ENCODE measurements at regions not wholly inside any gene's neighbourhood (a gene's known extent, or its start where the extent isn't known, plus 50 kb on each side); places are given as distances from the start of the nearest gene placed in this dataset.

- Histone ChIP-seq H3K4me1 (no peaks in the 10 kb centered on the region), H3K36me3 (no peaks in the 10 kb centered on the region), H3K27ac (no peak overlapping the region), H3K4me3 (no peak overlapping the region), H3K27me3 (no peaks in the 10 kb centered on the region), H3K9me3 (no peaks in the 10 kb centered on the region)
- intact Hi-C loops (cut with DNase I): no loop called here
- DNase-seq (no peak), ATAC-seq (no peak)
- WGBS, 2 donors: 85 to 92% methylated on average over 8 of the region's 8 CpGs
- no peak for TF ChIP-seq CTCF (IDR thresholded peaks at IDR 0.05)
These were observed 344.3 kb upstream of the CLINT1 start for GRCh38 chr5:158203261-158203660.

DNA sequence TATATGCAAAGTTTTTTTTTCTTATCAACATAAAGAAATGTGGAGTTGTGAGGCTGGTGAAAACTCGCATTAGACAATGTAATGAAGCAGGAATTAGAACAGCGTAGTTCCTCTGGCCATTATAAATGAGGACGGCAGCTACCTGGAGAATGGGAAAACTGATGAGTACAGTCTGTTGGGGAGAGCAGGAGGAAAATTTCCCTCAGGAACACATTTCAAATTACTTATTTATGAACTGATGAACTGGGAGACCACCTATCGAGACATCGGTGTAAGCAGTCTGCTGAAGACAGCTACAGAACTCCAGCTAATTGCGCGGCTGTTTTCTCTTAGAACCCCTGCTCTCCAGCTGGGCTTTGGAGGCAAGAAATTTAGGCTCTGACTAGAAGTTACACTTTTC is 343.9 kb upstream of the CLINT1 start:
- WGBS, 2 donors: 82 to 94% methylated on average over 7 of the region's 7 CpGs
- intact Hi-C loops (cut with DNase I): no loop called here
- Histone ChIP-seq H3K4me1 (no peaks in the 10 kb centered on the region), H3K27me3 (no peaks in the 10 kb centered on the region), H3K27ac (no peak overlapping the region), H3K4me3 (no peak overlapping the region), H3K36me3 (no peaks in the 10 kb centered on the region), H3K9me3 (no peaks in the 10 kb centered on the region)
- ATAC-seq (no peak), DNase-seq (no peak)
- TF ChIP-seq CTCF (IDR thresholded peaks at IDR 0.05): no peak

GRCh38 chr5:158200619-158201018 is 341.7 kb upstream of the CLINT1 start:
- 59 to 60% methylated on average over 4 of the region's 4 CpGs for WGBS, 2 donors
- DNase-seq (no peak), ATAC-seq (no peak)
- Histone ChIP-seq H3K27ac (no peak overlapping the region), H3K36me3 (no peaks in the 10 kb centered on the region), H3K27me3 (no peaks in the 10 kb centered on the region), H3K4me1 (no peaks in the 10 kb centered on the region), H3K9me3 (no peaks in the 10 kb centered on the region), H3K4me3 (no peak overlapping the region)
- intact Hi-C loops (cut with DNase I): no loop called here
- no peak for TF ChIP-seq CTCF (IDR thresholded peaks at IDR 0.05)

- intact Hi-C loops (cut with DNase I): loop anchor here in 1 of 10 donors (10.0 kb wide), 1 partner anchor 216 kb away; no protein-coding TSS in a partner anchor
- Histone ChIP-seq H3K27me3 (no peaks in the 10 kb centered on the region), H3K36me3 (no peaks in the 10 kb centered on the region), H3K27ac (no peak overlapping the region), H3K4me1 (peaks cover 0 to 11% (median 0%) of the 10 kb centered on the region in 9 donors), H3K9me3 (no peaks in the 10 kb centered on the region), H3K4me3 (no peak overlapping the region)
- ATAC-seq (no peak), DNase-seq (no peak)
- TF ChIP-seq CTCF (IDR thresholded peaks at IDR 0.05): no peak
- 67 to 82% methylated on average over 6 of the region's 6 CpGs for WGBS, 2 donors
These were observed 339.7 kb upstream of the CLINT1 start for GRCh38 chr5:158198636-158199035.
